ENCODE measurements at regions not wholly inside any gene's neighbourhood (a gene's known extent, or its start where the extent isn't known, plus 50 kb on each side); places are given as distances from the start of the nearest gene placed in this dataset.

- DNase-seq, result no peak
These were observed 259.1 kb upstream of the ADAMTS5 start for GRCh38 chr21:27225940-27226339.

GRCh38 chr21:27225151-27225550 is 258.3 kb upstream of the ADAMTS5 start:
- DNase-seq, result no peak

GRCh38 chr21:27224169-27224568 is 257.3 kb upstream of the ADAMTS5 start:
- no peak for DNase-seq

- no peak for DNase-seq
These were observed 254.2 kb upstream of the ADAMTS5 start for GRCh38 chr21:27221077-27221476.

- DNase-seq, result no peak
These were observed 253.5 kb upstream of the ADAMTS5 start for GRCh38 chr21:27220416-27220815.

- no peak for DNase-seq
These were observed 252.2 kb upstream of the ADAMTS5 start for GRCh38 chr21:27219068-27219467.

- DNase-seq, result no peak
These were observed 246.4 kb upstream of the ADAMTS5 start for GRCh38 chr21:27213303-27213702.

- DNase-seq, result no peak
These were observed 245.6 kb upstream of the ADAMTS5 start for GRCh38 chr21:27212441-27212840.

GRCh38 chr21:27209546-27209945 is 242.7 kb upstream of the ADAMTS5 start:
- no peak for DNase-seq

- no peak for DNase-seq
These were observed 239.6 kb upstream of the ADAMTS5 start for GRCh38 chr21:27206368-27206982.

- DNase-seq, result no peak
These were observed 235.4 kb upstream of the ADAMTS5 start for GRCh38 chr21:27202301-27202700.

- no peak for DNase-seq
These were observed 234.3 kb upstream of the ADAMTS5 start for GRCh38 chr21:27201197-27201596.

GRCh38 chr21:27196651-27197050 is 229.8 kb upstream of the ADAMTS5 start:
- no peak for DNase-seq

GRCh38 chr21:27192281-27192949 is 225.5 kb upstream of the ADAMTS5 start:
- DNase-seq, result no peak

GRCh38 chr21:27190601-27191000 is 223.7 kb upstream of the ADAMTS5 start:
- DNase-seq, result no peak

GRCh38 chr21:27189870-27190269 is 223.0 kb upstream of the ADAMTS5 start:
- DNase-seq, result no peak

- no peak for DNase-seq
These were observed 206.2 kb upstream of the ADAMTS5 start for GRCh38 chr21:27173053-27173452.

GRCh38 chr21:27171707-27172106 is 204.8 kb upstream of the ADAMTS5 start:
- no peak for DNase-seq

- no peak for DNase-seq
These were observed 201.2 kb upstream of the ADAMTS5 start for GRCh38 chr21:27168084-27168483.

GRCh38 chr21:27164208-27165177 is 197.6 kb upstream of the ADAMTS5 start:
- no peak for DNase-seq

- no peak for DNase-seq
These were observed 192.1 kb upstream of the ADAMTS5 start for GRCh38 chr21:27158967-27159366.

- no peak for DNase-seq
These were observed 190.2 kb upstream of the ADAMTS5 start for GRCh38 chr21:27157097-27157496.

- no peak for DNase-seq
These were observed 189.8 kb upstream of the ADAMTS5 start for GRCh38 chr21:27156666-27157065.

Measured in occipital lobe (tissue), 1 donor.